Heart left ventricle (tissue), 16 donors: ENCODE measurements at regions not wholly inside any gene's neighbourhood (a gene's known extent, or its start where the extent isn't known, plus 50 kb on each side); places are given as distances from the start of the nearest gene placed in this dataset.

Experiments
- ATAC-seq, 4 donors: fragments of 200-7000 bp; cut with Tn5 transposase; one replicate each; pipeline ENCODE4 v1.9.1; 2020 to 2022; ENCODE audit warnings: moderate library complexity in 4 of 4, mild to moderate bottlenecking in 3 of 4, moderate number of reproducible peaks in 1 of 4
- DNase-seq, 5 donors: peaks; one replicate each; pipeline ENCODE4 v3.0.0-alpha.2; 2020
- H3K27ac ChIP-seq, 12 donors: fragments of 200-600 bp; sonication (generic) in 4 of 12; one replicate each; pipeline versions ENCODE4 v1.5.0 to v1.8.0; 2016 to 2022; ENCODE audit warnings: mild to moderate bottlenecking in 2 of 12
- H3K27me3 ChIP-seq, 9 donors: fragments of 200-600 bp; sonication (generic) in 2 of 9; one replicate each; pipeline versions ENCODE4 v1.5.1 to v1.8.0; 2016 to 2022; ENCODE audit warnings: mild to moderate bottlenecking in 3 of 9
- H3K36me3 ChIP-seq, 9 donors: fragments of 200-600 bp; sonication (generic) in 2 of 9; one replicate each; pipeline versions ENCODE4 v1.5.0 to v1.8.0; 2018 to 2022; ENCODE audit warnings: mild to moderate bottlenecking in 2 of 9
- H3K4me1 ChIP-seq, 12 donors: fragments of 200-600 bp; sonication (generic) in 4 of 12; one replicate each; pipeline versions ENCODE4 v1.5.0 to v1.8.0; 2016 to 2022; ENCODE audit warnings: mild to moderate bottlenecking in 3 of 12
- H3K4me3 ChIP-seq, 12 donors: fragments of 200-600 bp; sonication (generic) in 4 of 12; one replicate each; pipeline versions ENCODE4 v1.5.0 to v1.8.0; 2017 to 2022; ENCODE audit warnings: mild to moderate bottlenecking in 9 of 12, moderate library complexity in 4 of 12
- H3K9me3 ChIP-seq, 12 donors: fragments of 200-600 bp; sonication (generic) in 4 of 12; one replicate each; pipeline versions ENCODE4 v1.5.0 to v1.8.0; 2016 to 2022; ENCODE audit warnings: mild to moderate bottlenecking in 1 of 12
- CTCF ChIP-seq, 12 donors: fragments of 200-600 bp; sonication (generic) in 4 of 12; IDR thresholded peaks; one replicate each; pipeline versions ENCODE4 v1.5.0 to v1.8.0; 2018 to 2022; ENCODE audit warnings: antibody characterized with exemption in 12 of 12, mild to moderate bottlenecking in 5 of 12
- POLR2A ChIP-seq, 2 donors: fragments of 450-650 bp; IDR thresholded peaks; one replicate each; pipeline ENCODE4 v1.6.1; 2017; ENCODE audit warnings: antibody characterized with exemption in 2 of 2, mild to moderate bottlenecking in 2 of 2, moderate library complexity in 2 of 2
- WGBS, 4 donors: extraction: QIAGEN DNeasy Blood & Tissue Kit in 2 of 4; methylation state at CpG; one replicate each; pipeline versions ENCODE4 v1.1.5 to v1.1.7; 2013 to 2018; 5-methylcytosine and 5-hydroxymethylcytosine counted together
- intact Hi-C, 10 donors: fragments of 100-400 bp; cut with DNase I; formaldehyde crosslinking; loops; one replicate each; pipeline versions ENCODE4 v1.11.1 to v1.14.2; 2022
- donor health status: ischemic (EF 13 %, LVEDD 7.1; RV severe dilation, severe dysfunction).
- donor health status: healthy with polysubstance abuse.
- donor health status: DM: no; HTN: yes; CAD: no.
- donor health status: DM: no; HTN: no; CAD: no.
- donor health status: ischemic (EF 25% LVEDD 6.9; RV normal size, moderate dysfunction).
- donor health status: ischemic (EF 25% LVEDD 5.7; RV mildly dilated, moderate dysfunction).
- donor health status: healthy.
- donor health status: DM: yes; HTN: yes; CAD: no.
- donor health status: ischemic (EF 35%, LVEDD 5.7; RV mildly dilated, moderate dysfunction).
- donor health status: nonischemic (EF 11% LVEDD 7.7; RV severe dilation, severe dysfunction).
- donor health status: DM: yes; HTN: yes; CAD: no.
- donor health status: PGD.
- donor health status: ischemic (EF 29% LVEDD 5.4; RV normal size, mild dysfunction).
- donor health status: nonischemic (EF 23%, LVEDD 6.1; RV moderate dilation, normal function).

- Histone ChIP-seq H3K4me3 (no peak overlapping the region), H3K27ac (no peak overlapping the region), H3K9me3 (no peaks in the 10 kb centered on the region), H3K36me3 (no peaks in the 10 kb centered on the region), H3K27me3 (no peaks in the 10 kb centered on the region), H3K4me1 (no peaks in the 10 kb centered on the region)
- intact Hi-C loops = no loop called here
- ATAC-seq (no peak), DNase-seq (no peak)
- WGBS, 4 donors = 38 to 54% (median 49%) methylated on average over 2 of the region's 2 CpGs
- TF ChIP-seq POLR2A (IDR thresholded peaks at IDR 0.05) (no peak), CTCF (IDR thresholded peaks at IDR 0.05) (no peak)
Observed at GRCh38 chr2:106299696-106300095, 105.6 kb upstream of the UXS1 start.

GRCh38 chr2:106296182-106296815, 102.2 kb upstream of the UXS1 start:
- intact Hi-C loops = no loop called here
- H3K4me1 ChIP-seq = no peaks in the 10 kb centered on the region
- no peaks in the 10 kb centered on the region for H3K36me3 ChIP-seq
- TF ChIP-seq CTCF (IDR thresholded peaks at IDR 0.05) = no peak
- TF ChIP-seq POLR2A (IDR thresholded peaks at IDR 0.05) = no peak
- WGBS, 4 donors = 82 to 89% (median 85%) methylated on average over 8 of the region's 8 CpGs
- H3K27ac ChIP-seq = no peak overlapping the region
- no peak overlapping the region for H3K4me3 ChIP-seq
- DNase-seq = no peak
- H3K9me3 ChIP-seq = no peaks in the 10 kb centered on the region
- no peaks in the 10 kb centered on the region for H3K27me3 ChIP-seq
- ATAC-seq = no peak

GRCh38 chr2:106294182-106294581, 100.1 kb upstream of the UXS1 start:
- no peaks in the 10 kb centered on the region for H3K36me3 ChIP-seq
- intact Hi-C loops = no loop called here
- TF ChIP-seq POLR2A (IDR thresholded peaks at IDR 0.05) (no peak), CTCF (IDR thresholded peaks at IDR 0.05) (no peak)
- ATAC-seq (no peak), DNase-seq (no peak)
- no peaks in the 10 kb centered on the region for H3K4me1 ChIP-seq
- H3K27me3 ChIP-seq = no peaks in the 10 kb centered on the region
- H3K9me3 ChIP-seq = no peaks in the 10 kb centered on the region
- H3K27ac ChIP-seq = no peak overlapping the region
- 79 to 91% (median 89%) methylated on average over 1 of the region's 1 CpG for WGBS, 4 donors
- H3K4me3 ChIP-seq = no peak overlapping the region

- Histone ChIP-seq H3K9me3 (no peaks in the 10 kb centered on the region), H3K4me3 (no peak overlapping the region), H3K4me1 (no peaks in the 10 kb centered on the region), H3K36me3 (no peaks in the 10 kb centered on the region), H3K27ac (no peak overlapping the region), H3K27me3 (no peaks in the 10 kb centered on the region)
- DNase-seq = no peak
- ATAC-seq = no peak
- 86 to 94% (median 91%) methylated on average over 2 of the region's 2 CpGs for WGBS, 4 donors
- intact Hi-C loops = no loop called here
- TF ChIP-seq POLR2A (IDR thresholded peaks at IDR 0.05) (no peak), CTCF (IDR thresholded peaks at IDR 0.05) (no peak)
Observed at GRCh38 chr2:106293271-106293783, 99.2 kb upstream of the UXS1 start.
